ENCODE measurements at regions not wholly inside any gene's neighbourhood (a gene's known extent, or its start where the extent isn't known, plus 50 kb on each side); places are given as distances from the start of the nearest gene placed in this dataset.

GRCh38 chr18:1475867-1476266, 571.2 kb downstream of the ADCYAP1 start:
- H3K4me3 ChIP-seq (ENCODE audit: low read length) = no peak overlapping the region
- DNase-seq (ENCODE audit: low read depth) = no peak
- TF ChIP-seq CTCF (conservative IDR thresholded peaks at IDR 0.05; ENCODE audit: low read depth, low read length) = no peak

- no peak for TF ChIP-seq CTCF (conservative IDR thresholded peaks at IDR 0.05; ENCODE audit: low read depth, low read length)
- DNase-seq (ENCODE audit: low read depth) = no peak
- H3K4me3 ChIP-seq (ENCODE audit: low read length) = no peak overlapping the region
Observed at GRCh38 chr18:1480309-1480708, 575.6 kb downstream of the ADCYAP1 start.

GRCh38 chr18:1481577-1481976, 576.9 kb downstream of the ADCYAP1 start:
- no peak overlapping the region for H3K4me3 ChIP-seq (ENCODE audit: low read length)
- no peak for DNase-seq (ENCODE audit: low read depth)
- TF ChIP-seq CTCF (conservative IDR thresholded peaks at IDR 0.05; ENCODE audit: low read depth, low read length) = no peak

- no peak for TF ChIP-seq CTCF (conservative IDR thresholded peaks at IDR 0.05; ENCODE audit: low read depth, low read length)
- H3K4me3 ChIP-seq (ENCODE audit: low read length) = no peak overlapping the region
- DNase-seq (ENCODE audit: low read depth) = no peak
Observed at GRCh38 chr18:1483385-1483784, 578.7 kb downstream of the ADCYAP1 start.

- no peak for TF ChIP-seq CTCF (conservative IDR thresholded peaks at IDR 0.05; ENCODE audit: low read depth, low read length)
- H3K4me3 ChIP-seq (ENCODE audit: low read length) = no peak overlapping the region
- DNase-seq (ENCODE audit: low read depth) = no peak
Observed at GRCh38 chr18:1487457-1487856, 582.8 kb downstream of the ADCYAP1 start.

GRCh38 chr18:1488394-1488793, 583.7 kb downstream of the ADCYAP1 start:
- H3K4me3 ChIP-seq (ENCODE audit: low read length) = no peak overlapping the region
- no peak for DNase-seq (ENCODE audit: low read depth)
- no peak for TF ChIP-seq CTCF (conservative IDR thresholded peaks at IDR 0.05; ENCODE audit: low read depth, low read length)

GRCh38 chr18:1488957-1489356, 584.3 kb downstream of the ADCYAP1 start:
- no peak overlapping the region for H3K4me3 ChIP-seq (ENCODE audit: low read length)
- TF ChIP-seq CTCF (conservative IDR thresholded peaks at IDR 0.05; ENCODE audit: low read depth, low read length) = no peak
- DNase-seq (ENCODE audit: low read depth) = no peak

Measured in retinal pigment epithelial cell (primary cell).